Kidney (tissue), 13 donors: ENCODE measurements at regions not wholly inside any gene's neighbourhood (a gene's known extent, or its start where the extent isn't known, plus 50 kb on each side); places are given as distances from the start of the nearest gene placed in this dataset.

Source experiments
- DNase-seq, 5 donors: peaks; one replicate each; pipeline ENCODE4 v3.0.0-alpha.2; 2013 to 2020
- FAIRE-seq: peaks from 2 replicates; lab custom pipeline; 2012; peaks lifted over from hg19 to GRCh38; lab: Jason Lieb, UNC
- H3K27ac ChIP-seq, 2 donors: one replicate each; pipeline ENCODE4 v1.7.0; 2013; ENCODE audit warnings: low read depth in 2 of 2, low read length in 2 of 2, inconsistent platforms in 1 of 2
- H3K27me3 ChIP-seq: one replicate; pipeline ENCODE4 v1.7.1; 2013; ENCODE audit warnings: low read length, inconsistent platforms; ENCODE audit not compliant: control insufficient read depth, insufficient read depth
- H3K36me3 ChIP-seq, 3 donors: one replicate each; pipeline versions ENCODE4 v1.7.0 to v1.7.1; 2013; ENCODE audit warnings: low read length in 3 of 3, control low read depth in 1 of 3, inconsistent platforms in 1 of 3; ENCODE audit not compliant: insufficient read depth in 3 of 3, control insufficient read depth in 2 of 3
- H3K4me1 ChIP-seq, 3 donors: one replicate each; pipeline versions ENCODE4 v1.7.0 to v1.7.1; 2013; ENCODE audit warnings: low read length in 3 of 3, inconsistent platforms in 1 of 3, low read depth in 1 of 3; ENCODE audit not compliant: control insufficient read depth in 2 of 3, insufficient read depth in 2 of 3
- H3K4me3 ChIP-seq, 3 donors: one replicate each; pipeline versions ENCODE4 v1.7.0 to v1.8.1; 2013; ENCODE audit warnings: low read length in 3 of 3, control low read depth in 1 of 3, inconsistent platforms in 1 of 3
- H3K9ac ChIP-seq, 3 donors: one replicate each; pipeline versions ENCODE4 v1.7.0 to v1.7.1; 2013; ENCODE audit warnings: low read length in 3 of 3, control low read depth in 1 of 3, inconsistent platforms in 1 of 3
- H3K9me3 ChIP-seq, 3 donors: one replicate each; pipeline versions ENCODE4 v1.7.0 to v1.7.1; 2013; ENCODE audit warnings: low read length in 3 of 3, control low read depth in 1 of 3, inconsistent platforms in 1 of 3; ENCODE audit not compliant: control insufficient read depth in 2 of 3, insufficient read depth in 1 of 3
- CTCF ChIP-seq: IDR thresholded peaks from 3 replicates; pipeline ENCODE4 v1.5.1; 2012; ENCODE audit warnings: mild to moderate bottlenecking, moderate library complexity, borderline replicate concordance; ENCODE audit not compliant: insufficient read depth; ENCODE audit errors: extremely low read depth
- intact Hi-C: fragments of 100-400 bp; cut with DNase I; formaldehyde crosslinking; loops from one replicate; pipeline ENCODE4 v1.11.1; 2022
- donor health status: control.
- donor health status: control.
- donor health status: control.
- donor health status: control.
- donor health status: control.
- donor health status: DM: yes; HTN: yes; CAD: no.
- donor health status: Normal renal cell carcinoma (clear cell type).

- no peak overlapping the region for H3K27ac ChIP-seq
- FAIRE-seq (no peak), DNase-seq (no peak)
- intact Hi-C loops, result no loop called here
- no peak for TF ChIP-seq CTCF
- no peak overlapping the region for H3K9ac ChIP-seq
- H3K4me1 ChIP-seq, result no peaks in the 10 kb centered on the region
- H3K36me3 ChIP-seq, result no peaks in the 10 kb centered on the region
- H3K9me3 ChIP-seq, result no peaks in the 10 kb centered on the region
- no peak overlapping the region for H3K4me3 ChIP-seq
- H3K27me3 ChIP-seq, result no peaks in the 10 kb centered on the region
Observed at GRCh38 chr9:3682186-3682585, 156.4 kb upstream of the RFX3 start.

- H3K27me3 ChIP-seq, result no peaks in the 10 kb centered on the region
- no peaks in the 10 kb centered on the region for H3K36me3 ChIP-seq
- intact Hi-C loops, result no loop called here
- no peak overlapping the region for H3K9ac ChIP-seq
- TF ChIP-seq CTCF, result no peak
- FAIRE-seq (no peak), DNase-seq (no peak)
- no peaks in the 10 kb centered on the region for H3K9me3 ChIP-seq
- H3K4me1 ChIP-seq, result no peaks in the 10 kb centered on the region
- no peak overlapping the region for H3K4me3 ChIP-seq
- no peak overlapping the region for H3K27ac ChIP-seq
Observed at GRCh38 chr9:3677541-3677940, 151.7 kb upstream of the RFX3 start.

GRCh38 chr9:3676766-3677165 is 151.0 kb upstream of the RFX3 start:
- TF ChIP-seq CTCF, result no peak
- Histone ChIP-seq H3K27me3 (no peaks in the 10 kb centered on the region), H3K27ac (no peak overlapping the region), H3K4me1 (no peaks in the 10 kb centered on the region), H3K4me3 (no peak overlapping the region), H3K9ac (no peak overlapping the region), H3K36me3 (no peaks in the 10 kb centered on the region), H3K9me3 (no peaks in the 10 kb centered on the region)
- no peak for DNase-seq
- no peak for FAIRE-seq
- intact Hi-C loops, result no loop called here

- intact Hi-C loops, result no loop called here
Observed at GRCh38 chr9:3675946-3676345, 150.1 kb upstream of the RFX3 start.

More at GRCh38 chr9:3675946-3676345, 150.1 kb upstream of the RFX3 start:
- Histone ChIP-seq H3K9ac (no peak overlapping the region), H3K9me3 (no peaks in the 10 kb centered on the region), H3K36me3 (no peaks in the 10 kb centered on the region), H3K27ac (no peak overlapping the region), H3K4me1 (no peaks in the 10 kb centered on the region), H3K27me3 (no peaks in the 10 kb centered on the region), H3K4me3 (no peak overlapping the region)
- DNase-seq, result no peak
- no peak for TF ChIP-seq CTCF
- FAIRE-seq, result no peak
